GM21526 (cell line): ENCODE measurements at regions not wholly inside any gene's neighbourhood (a gene's known extent, or its start where the extent isn't known, plus 50 kb on each side); places are given as distances from the start of the nearest gene placed in this dataset.
"Not testable (repeated sequence)": the region's sequence is repeated elsewhere in the genome, so short reads cannot be mapped to it uniquely, and the experiment has no call there.

ENCODE experiments used
- ATAC-seq: cut with Tn5 transposase; IDR thresholded peaks from one replicate; pipeline ENCODE4 v1.9.1; 2021; ENCODE audit warnings: moderate library complexity; ENCODE audit not compliant: unreplicated experiment, low FRiP score

DNA sequence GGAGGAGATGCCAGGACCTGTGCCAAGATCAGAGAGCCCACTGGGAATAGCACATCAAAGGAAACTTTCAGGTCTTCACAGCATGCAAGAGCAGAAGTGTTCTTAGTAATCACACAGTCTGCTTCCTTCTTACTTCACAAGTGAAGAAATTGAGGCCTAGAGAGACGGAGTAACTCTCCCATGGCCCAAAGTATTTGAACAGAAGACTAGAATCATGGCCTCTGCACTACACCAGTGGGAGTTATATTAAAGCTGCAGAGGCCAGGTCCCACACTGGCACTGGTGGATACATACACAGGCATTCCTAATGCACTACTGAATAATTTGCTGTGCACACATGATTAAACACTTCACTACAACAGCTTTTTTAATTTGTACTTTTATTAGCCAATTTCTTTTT is 107.6 kb upstream of the RMP24 start:
- no peak for ATAC-seq

DNA sequence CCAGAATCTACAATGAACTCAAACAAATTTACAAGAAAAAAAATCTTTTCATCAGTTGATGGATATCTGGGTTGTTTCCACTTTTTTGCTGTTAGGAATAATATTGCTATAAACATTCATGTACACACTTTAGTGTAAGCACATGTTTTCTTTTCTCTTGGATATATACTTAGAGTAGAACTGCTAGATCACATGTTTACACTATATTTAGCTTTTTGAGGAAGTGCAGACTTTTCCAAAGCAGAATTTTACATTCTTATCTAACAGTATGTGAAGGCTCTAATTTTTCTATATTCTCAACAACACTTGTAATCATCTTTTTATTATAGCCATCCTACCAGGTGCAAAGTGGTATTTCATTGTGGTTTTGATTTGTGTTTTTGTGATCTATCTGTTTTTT is 103.6 kb upstream of the RMP24 start:
- no peak for ATAC-seq

DNA sequence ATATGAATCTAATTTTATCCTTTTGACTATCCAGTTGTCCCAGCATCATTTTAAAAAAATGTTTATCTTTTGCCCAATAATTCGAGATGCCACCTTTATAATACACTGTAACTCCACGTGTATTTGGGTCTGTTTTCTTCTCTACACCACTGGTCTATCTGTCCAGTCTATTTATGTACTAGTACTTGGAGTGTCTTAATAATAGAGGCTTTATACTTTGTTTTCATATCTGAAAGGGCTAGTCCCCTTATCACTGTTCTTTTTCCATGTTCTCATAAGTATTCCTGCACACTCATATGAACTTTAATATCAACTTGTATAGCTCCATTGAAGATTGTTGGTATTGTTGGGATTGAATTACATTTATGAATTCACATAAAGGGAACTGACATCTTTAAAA is 101.1 kb upstream of the RMP24 start:
- ATAC-seq = no peak

DNA sequence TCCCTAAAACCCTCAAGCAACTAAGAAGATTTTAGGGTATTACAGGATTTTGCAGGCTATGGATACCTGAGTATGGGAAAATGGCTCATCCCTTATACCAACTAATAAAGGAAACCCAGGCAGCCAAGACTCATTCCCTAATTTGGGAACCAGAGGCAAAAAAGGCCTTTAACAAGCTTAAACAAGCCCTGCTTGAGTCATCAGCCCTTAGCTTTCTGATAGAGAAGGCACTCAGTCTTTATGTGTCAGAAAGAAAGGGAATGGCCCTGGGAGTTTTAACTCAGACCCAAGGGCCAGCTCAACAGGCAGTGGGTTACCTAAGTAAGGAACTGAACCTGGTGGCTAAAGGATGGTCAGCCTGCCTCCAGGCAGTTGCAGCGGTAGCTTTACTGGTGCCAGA is 96.9 kb upstream of the RMP24 start:
- ATAC-seq = no peak

DNA sequence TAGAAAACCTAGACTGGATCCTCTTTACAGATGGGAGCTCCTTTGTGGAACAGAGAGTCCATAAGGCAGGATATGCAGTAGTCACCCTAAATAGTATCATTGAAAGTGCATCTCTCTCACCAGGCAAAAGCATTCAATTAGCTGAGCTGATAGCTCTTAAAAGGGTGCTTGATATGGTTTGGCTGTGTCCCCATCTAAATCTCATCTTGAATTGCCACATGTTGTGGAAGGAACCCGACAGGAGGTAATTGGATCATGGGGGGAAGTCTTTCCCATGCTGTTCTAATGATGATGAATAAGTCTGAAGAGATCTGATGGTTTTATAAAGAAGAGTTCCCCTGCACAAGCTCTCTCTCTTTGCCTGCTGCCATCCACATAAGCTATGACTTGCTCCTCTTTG is 96.2 kb upstream of the RMP24 start:
- no peak for ATAC-seq

DNA sequence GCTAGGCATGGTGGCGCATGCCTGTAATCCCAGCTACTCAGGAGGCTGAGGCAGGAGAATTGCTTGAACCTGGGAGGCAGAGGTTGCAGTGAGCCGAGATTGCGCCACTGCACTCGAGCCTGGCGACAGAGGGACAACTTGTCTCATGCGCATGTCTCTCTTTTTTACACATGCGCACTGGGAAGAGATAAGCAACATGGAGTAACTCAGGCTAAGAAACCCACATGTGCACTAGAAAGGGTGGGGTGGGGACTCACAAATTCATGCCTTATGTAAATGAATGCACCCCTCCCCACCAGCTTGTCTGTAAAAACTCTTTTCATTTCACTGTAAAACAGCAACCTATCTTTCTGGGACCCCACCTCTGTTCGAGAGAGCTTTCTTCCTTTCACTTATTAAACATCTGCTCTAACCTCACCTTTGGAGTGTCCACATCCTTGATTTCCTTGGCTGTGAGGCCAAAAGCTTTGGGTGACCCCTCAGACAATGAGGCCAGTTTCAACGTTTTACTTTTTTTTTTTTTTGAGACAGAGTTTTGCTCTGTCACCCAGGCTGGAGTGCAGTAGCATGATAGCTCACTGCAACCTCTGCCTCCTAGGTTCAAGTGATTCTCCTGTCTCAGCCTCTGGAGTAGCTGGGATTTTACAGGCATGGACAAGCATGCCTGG is 91.6 kb upstream of the RMP24 start:
- ATAC-seq = no peak

DNA sequence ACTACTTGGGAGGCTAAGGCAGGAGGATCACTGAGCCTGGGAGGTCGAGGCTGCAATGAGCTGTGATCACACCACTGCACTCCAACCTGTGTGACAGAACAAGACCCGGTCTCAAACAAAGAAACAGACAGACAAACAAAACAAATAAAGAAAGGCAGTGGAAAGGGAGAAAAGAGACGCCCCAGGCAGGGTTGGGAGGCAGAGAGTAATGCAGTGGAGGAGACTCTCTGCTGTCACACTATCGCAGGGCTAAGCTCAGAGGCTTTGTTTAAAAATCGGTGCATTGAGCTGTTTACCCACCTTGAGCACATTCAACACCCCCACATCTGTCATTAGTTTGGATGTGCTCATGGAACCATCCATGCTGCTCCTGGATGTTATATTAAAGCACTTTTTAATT is 84.2 kb upstream of the RMP24 start:
- no peak for ATAC-seq

DNA sequence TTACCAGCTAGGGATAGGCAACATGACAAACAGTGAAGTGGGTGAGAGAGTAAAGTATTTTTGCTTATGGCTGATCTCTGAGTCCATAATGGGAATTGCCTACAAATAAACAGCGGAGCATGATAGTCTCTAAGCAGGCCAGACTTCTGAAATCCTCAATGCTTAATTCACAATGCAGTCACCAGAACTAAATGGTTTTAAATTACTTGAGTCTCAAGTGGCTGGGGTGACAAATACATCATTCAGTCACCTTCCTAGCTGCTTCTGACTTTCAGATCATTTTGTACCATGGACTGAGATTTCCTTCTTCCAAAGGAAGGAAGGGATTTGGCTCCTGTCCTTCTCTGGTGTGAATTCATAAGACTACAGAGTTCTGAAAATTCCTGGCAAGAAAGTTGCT is 82.8 kb upstream of the RMP24 start:
- no peak for ATAC-seq

DNA sequence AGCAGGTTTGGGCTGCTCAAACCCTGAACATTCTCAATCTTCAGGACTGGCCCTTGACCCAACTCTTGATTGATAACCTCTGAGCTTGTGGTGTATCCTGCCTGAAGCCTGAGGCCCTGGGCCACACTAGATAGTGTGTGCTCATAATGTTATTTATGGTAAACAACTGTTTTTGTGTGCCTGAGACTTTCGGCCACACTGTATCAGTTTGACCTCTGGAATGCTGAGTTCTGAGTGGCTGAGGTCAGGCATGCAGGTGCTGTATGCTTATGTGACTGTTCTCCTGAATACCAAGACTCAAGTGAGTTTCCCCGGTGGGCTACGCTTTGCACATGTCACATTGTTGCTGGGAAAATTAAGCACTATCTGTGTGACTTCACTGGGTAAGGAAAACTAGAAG is 82.2 kb upstream of the RMP24 start:
- ATAC-seq = no peak

DNA sequence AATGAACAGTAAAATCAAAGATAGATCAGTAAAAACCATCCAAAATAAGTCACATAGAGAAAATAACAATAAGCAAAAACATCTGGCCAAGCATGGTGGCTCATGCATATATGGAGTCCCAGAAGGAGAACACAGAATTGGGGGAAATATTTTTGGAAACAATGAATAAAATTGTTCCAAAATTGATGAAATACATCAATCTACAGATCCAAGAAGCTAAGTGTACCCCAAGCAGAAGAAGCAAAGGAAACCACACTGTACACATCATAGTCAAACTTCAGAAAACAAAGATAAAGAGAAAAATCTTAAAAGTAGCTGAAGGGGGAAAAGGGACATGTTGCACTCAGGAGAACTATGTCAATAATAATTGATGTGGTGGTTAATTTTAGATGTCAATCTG is 80.4 kb upstream of the RMP24 start:
- no peak for ATAC-seq

DNA sequence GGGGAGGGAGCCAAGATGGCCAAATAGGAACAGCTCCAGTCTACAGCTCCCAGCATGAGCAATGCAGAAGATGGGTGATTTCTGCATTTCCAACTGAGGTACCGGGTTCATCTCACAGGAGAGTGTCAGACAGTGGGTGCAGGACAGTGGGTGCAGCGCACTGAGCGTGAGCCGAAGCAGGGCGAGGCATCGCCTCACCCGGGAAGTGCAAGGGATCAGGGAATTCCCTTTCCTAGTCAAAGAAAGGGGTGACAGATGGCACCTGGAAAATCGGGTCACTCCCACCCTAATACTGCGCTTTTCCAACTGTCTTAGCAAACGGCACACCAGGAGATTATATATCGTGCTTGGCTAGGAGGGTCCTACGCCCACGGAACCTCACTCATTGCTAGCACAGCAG is 75.0 kb upstream of the RMP24 start:
- ATAC-seq = not testable (repeated sequence)

DNA sequence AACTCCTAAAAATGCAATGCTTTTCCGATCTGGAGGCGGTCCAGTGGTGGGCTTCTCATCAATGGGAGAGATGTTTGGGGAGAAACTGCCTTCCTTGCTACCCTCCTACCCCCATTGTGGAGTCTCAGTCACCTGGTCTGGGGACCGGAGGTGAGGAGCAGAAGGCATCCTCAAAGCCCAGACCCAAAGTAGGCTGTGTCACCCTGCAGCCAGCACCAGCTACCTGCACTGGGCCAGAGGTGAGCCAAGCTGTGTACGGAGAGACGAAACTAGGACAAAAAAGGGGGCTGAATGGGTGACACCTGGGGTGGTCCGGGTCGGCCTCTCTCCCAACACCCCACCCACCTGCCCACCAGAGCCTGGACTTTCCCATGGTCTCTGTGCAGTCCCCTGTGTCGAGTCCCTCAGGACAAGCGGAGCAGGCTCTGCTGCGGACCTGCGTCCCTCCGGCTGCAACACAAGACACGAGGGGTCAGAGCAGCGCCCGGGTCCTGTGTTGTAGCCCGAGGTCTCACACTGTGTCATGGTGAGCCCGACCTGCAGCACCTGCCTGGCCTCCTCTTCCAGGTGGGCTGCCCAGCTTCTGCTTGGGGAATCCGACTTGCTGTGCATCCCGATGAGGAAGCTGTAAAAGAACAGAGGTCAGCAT is 68.0 kb upstream of the RMP24 start:
- no peak for ATAC-seq

DNA sequence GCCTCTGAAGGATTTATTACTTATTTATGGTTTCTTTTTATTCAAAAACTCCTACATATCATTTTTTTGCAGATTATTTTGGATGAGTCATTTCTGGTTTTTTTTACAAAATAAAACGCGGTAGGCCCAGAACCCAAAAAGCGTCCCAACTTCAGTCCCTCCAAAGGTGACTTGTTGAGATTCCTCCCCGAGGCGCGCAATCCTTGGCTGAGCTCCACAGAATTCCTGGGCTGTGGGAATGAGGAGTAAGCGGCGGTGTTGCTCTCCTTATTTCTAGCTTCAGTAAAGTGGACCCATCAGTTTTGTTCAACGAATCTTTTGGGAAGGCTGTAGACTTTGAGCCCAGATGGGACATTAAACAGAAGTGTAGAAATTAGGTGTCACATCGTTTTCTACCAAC is 67.0 kb upstream of the RMP24 start:
- ATAC-seq = no peak

DNA sequence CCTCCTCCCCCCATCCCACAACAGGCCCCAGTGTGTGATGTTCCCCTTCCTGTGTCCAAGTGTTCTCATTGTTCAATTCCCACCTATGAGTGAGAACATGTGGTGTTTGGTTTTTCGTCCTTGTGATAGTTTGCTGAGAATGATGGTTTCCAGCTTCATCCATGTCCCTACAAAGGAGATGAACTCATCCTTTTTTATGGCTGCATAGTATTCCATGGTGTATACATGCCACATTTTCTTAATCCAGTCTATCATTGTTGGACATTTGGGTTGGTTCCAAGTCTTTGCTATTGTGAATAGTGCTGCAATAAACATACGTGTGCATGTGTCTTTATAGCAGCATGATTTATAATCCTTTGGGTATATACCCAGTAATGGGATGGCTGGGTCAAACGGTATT is 66.2 kb upstream of the RMP24 start:
- not testable (repeated sequence) for ATAC-seq

DNA sequence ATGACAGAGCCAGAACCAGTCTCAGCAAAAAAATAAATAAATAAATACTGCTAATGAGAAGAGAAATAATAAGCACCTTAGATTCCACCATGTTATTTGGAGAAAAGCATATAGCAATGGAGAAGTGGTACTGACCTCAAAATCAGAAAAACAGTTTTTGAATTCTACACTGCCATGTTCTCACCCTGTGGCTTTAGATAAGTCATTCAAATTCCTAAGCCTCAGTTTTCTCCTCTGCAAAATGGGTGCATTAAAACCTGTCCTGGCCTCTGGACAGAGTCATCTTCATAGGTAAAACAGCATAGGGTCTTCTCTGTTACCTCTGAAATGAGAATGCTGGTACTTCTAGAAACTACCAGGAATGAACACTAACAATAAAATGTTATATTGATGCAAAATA is 62.2 kb upstream of the RMP24 start:
- ATAC-seq = no peak

DNA sequence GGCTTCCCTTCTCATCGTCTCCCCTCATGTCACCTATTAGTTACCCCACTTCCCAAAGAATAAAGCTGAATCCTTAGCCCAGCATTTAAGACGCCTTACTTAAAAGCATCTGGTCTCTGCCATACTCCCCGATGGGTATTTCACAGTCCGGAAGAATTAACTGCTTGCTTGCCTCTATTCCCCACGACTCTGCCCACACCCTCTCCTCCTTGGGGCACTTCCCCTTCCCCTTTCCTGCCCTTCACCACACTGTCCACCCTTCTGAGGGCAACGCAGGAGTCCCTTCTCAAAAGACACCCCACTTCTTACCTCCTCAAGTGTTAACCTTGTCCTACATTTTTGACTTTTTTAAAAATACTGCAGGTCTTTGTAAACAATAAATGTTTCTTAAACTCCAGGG is 60.1 kb upstream of the RMP24 start:
- ATAC-seq = no peak

DNA sequence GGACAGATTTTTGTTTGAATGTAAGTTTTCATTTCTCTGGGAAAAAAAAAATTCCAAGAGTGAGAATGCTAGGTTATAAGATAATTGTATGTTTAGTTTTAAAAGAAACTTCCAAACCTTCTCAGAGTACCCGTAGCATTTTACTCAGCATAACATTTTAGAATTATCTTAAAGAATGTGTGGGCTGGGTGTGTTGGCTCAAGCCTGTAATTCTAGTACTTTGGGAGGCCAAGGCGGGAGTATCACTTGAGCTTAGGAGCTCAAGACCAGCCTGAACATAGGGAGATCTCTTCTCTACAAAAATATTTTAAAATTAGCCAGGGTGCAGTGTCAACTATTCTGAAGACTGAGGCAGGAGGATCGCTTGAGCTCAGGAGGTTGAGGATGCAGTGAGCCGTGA is 57.4 kb upstream of the RMP24 start:
- ATAC-seq = no peak

DNA sequence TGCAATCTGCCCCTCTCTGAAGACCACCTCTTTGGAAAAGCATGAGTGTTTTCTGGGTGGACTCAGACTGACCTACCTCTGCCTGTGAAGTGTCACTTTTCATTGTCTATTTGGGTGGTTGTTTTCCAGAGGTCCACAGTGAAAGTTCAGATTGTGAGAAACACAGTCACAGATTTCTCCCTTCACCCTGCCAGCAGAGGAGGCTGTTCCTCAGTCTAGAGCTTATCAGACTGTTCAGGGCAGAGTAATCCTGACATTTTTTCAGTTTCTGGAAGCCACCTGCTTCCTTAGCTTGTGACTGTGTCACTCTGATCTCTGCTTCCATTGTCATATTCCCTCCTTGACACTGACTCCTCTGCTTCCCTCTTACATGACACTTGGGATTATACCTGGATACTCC is 55.4 kb upstream of the RMP24 start:
- no peak for ATAC-seq

DNA sequence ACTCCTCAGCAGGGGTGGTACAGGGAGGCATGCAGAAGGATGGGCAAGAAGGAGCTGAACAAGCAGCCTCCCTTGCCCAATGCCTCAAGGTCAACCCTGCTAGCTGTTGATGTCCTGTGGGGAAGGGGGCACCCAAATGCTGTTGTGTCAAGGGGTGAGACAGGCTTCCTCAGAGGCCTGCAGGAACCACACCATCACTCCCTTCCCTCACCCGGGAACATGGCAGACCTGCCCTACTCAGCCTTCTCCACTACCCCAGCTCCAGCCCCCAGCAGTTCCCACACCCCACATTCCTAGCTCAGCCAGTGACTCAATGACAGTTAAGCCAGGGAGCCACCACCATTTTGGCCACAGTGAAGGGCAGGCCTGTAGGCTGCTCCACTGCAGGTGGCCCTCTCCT is 53.9 kb upstream of the RMP24 start:
- ATAC-seq = no peak

DNA sequence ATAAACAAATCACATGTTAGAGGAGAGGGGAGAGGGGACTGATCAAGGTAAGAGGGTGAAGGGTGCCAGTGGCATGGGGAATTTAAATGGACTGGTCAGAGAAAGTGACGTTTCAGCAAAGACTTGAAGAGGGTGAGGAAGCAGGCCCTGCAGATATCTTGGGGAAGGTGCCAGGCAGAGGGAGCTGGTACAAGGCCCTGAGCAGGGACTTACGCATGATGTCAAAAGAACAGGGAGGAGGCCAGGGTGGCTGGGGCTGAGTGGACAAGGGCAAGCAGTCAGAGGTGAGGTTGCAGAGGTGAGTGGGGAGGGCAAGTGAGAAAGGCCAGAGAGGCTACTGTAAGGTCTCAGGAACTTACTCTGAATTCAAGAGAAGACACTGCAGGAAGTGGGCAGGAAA is 53.3 kb upstream of the RMP24 start:
- ATAC-seq = no peak

DNA sequence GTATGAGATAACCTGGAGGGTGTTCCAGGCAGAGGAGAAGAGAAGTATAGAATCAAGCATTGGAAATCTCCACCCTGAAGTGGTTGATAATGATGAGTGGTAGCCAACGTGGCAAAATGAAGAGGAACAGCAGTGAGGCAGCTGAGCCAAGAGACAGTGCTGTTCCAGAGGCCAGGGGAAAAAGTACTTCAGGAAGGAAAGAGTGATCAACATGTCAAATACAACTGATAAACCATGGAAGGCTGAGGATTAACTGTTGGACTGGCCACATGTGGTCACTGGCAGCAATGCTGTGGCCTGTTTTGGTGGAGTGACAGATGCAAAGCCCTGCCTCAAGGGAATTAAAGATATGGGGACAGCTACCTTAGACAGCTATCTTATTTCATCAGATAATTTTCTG is 51.9 kb upstream of the RMP24 start:
- no peak for ATAC-seq
